Stomach (tissue), 4 donors: ENCODE measurements at regions not wholly inside any gene's neighbourhood (a gene's known extent, or its start where the extent isn't known, plus 50 kb on each side); places are given as distances from the start of the nearest gene placed in this dataset.

ENCODE experiments used
- EP300 ChIP-seq: sonication (generic); formaldehyde crosslinking; IDR thresholded peaks from one replicate; pipeline ENCODE4 v1.6.1; 2017; ENCODE audit warnings: antibody characterized with exemption
- POLR2A ChIP-seq, 4 donors: fragments of 450-650 bp; IDR thresholded peaks; one replicate each; pipeline ENCODE4 v1.6.1; 2016; ENCODE audit warnings: antibody characterized with exemption in 4 of 4, control low read depth in 2 of 4, mild to moderate bottlenecking in 1 of 4, moderate library complexity in 1 of 4
- POLR2AphosphoS5 ChIP-seq, 3 donors: sonication (generic); formaldehyde crosslinking; IDR thresholded peaks; one replicate each; pipeline ENCODE4 v1.6.1; 2016; ENCODE audit warnings: antibody characterized with exemption in 3 of 3
- TF ChIP-seq, protein P1 (sequence below), 7 experiments: fragments of 450-650 bp in 4 of 7; fragments of 200-600 bp in 3 of 7; sonication (generic) in 3 of 7; IDR thresholded peaks; one replicate each; pipeline ENCODE4 v1.5.1; 2016 to 2019; ENCODE audit warnings: antibody characterized with exemption in 7 of 7, control low read depth in 2 of 7, mild to moderate bottlenecking in 1 of 7

- TF ChIP-seq POLR2AphosphoS5 (IDR thresholded peaks at IDR 0.05): no peak
- TF ChIP-seq, protein P1, sequence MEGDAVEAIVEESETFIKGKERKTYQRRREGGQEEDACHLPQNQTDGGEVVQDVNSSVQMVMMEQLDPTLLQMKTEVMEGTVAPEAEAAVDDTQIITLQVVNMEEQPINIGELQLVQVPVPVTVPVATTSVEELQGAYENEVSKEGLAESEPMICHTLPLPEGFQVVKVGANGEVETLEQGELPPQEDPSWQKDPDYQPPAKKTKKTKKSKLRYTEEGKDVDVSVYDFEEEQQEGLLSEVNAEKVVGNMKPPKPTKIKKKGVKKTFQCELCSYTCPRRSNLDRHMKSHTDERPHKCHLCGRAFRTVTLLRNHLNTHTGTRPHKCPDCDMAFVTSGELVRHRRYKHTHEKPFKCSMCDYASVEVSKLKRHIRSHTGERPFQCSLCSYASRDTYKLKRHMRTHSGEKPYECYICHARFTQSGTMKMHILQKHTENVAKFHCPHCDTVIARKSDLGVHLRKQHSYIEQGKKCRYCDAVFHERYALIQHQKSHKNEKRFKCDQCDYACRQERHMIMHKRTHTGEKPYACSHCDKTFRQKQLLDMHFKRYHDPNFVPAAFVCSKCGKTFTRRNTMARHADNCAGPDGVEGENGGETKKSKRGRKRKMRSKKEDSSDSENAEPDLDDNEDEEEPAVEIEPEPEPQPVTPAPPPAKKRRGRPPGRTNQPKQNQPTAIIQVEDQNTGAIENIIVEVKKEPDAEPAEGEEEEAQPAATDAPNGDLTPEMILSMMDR (IDR thresholded peaks at IDR 0.05): no peak
- TF ChIP-seq POLR2A (IDR thresholded peaks at IDR 0.05): no peak
- TF ChIP-seq EP300: no peak
Measured at GRCh38 chr3:13700889-13701288, 152.0 kb downstream of the FBLN2 start.
